ENCODE measurements at regions not wholly inside any gene's neighbourhood (a gene's known extent, or its start where the extent isn't known, plus 50 kb on each side); places are given as distances from the start of the nearest gene placed in this dataset.

DNA sequence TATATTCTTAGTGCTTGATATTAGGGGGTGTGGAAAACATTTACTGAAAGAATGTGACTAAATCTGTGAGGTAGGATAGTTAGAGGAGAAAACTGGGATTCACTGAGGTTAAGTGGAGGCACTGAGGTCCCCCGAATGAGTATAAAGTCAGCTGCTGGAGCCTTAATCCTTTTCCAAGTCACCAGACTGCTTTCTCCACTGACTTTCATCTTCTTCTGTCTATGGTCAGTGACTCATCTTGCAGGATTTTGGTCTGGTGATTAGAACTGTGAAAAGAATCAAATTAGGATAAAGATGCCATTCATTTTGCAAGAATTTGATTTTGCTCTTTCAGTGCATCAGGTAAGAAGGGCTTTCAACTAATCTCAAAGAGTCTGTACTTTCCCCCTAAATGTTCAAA is 89.3 kb upstream of the ALDH1A1 start:
- TF ChIP-seq, protein P1, sequence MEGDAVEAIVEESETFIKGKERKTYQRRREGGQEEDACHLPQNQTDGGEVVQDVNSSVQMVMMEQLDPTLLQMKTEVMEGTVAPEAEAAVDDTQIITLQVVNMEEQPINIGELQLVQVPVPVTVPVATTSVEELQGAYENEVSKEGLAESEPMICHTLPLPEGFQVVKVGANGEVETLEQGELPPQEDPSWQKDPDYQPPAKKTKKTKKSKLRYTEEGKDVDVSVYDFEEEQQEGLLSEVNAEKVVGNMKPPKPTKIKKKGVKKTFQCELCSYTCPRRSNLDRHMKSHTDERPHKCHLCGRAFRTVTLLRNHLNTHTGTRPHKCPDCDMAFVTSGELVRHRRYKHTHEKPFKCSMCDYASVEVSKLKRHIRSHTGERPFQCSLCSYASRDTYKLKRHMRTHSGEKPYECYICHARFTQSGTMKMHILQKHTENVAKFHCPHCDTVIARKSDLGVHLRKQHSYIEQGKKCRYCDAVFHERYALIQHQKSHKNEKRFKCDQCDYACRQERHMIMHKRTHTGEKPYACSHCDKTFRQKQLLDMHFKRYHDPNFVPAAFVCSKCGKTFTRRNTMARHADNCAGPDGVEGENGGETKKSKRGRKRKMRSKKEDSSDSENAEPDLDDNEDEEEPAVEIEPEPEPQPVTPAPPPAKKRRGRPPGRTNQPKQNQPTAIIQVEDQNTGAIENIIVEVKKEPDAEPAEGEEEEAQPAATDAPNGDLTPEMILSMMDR (IDR thresholded peaks at IDR 0.05) = no peak
- TF ChIP-seq POLR2A (IDR thresholded peaks at IDR 0.05) (no peak), EP300 (IDR thresholded peaks at IDR 0.05) (peak in 1 of 2 donors; percentile 12)
